Keratinocyte (primary cell): ENCODE measurements at regions not wholly inside any gene's neighbourhood (a gene's known extent, or its start where the extent isn't known, plus 50 kb on each side); places are given as distances from the start of the nearest gene placed in this dataset.

ENCODE experiments used
- EZH2 ChIP-seq: IDR thresholded peaks from one replicate; pipeline ENCODE4 v1.6.1; 2012; ENCODE audit warnings: inconsistent platforms, mild to moderate bottlenecking, low read length, moderate library complexity
- TF ChIP-seq, protein P1 (sequence below), 3 experiments: IDR thresholded peaks in 1 of 3; conservative IDR thresholded peaks in 1 of 3; optimal IDR thresholded peaks in 1 of 3; 2 replicates in 2 of 3; 3 replicates in 1 of 3; pipeline versions ENCODE3 to v1.5.1; 2011; ENCODE audit warnings: low read length in 3 of 3, mild to moderate bottlenecking in 3 of 3, moderate library complexity in 2 of 3, control low read depth in 1 of 3, inconsistent platforms in 1 of 3; ENCODE audit not compliant: insufficient read depth in 2 of 3; ENCODE audit errors: extremely low read depth in 1 of 3

DNA sequence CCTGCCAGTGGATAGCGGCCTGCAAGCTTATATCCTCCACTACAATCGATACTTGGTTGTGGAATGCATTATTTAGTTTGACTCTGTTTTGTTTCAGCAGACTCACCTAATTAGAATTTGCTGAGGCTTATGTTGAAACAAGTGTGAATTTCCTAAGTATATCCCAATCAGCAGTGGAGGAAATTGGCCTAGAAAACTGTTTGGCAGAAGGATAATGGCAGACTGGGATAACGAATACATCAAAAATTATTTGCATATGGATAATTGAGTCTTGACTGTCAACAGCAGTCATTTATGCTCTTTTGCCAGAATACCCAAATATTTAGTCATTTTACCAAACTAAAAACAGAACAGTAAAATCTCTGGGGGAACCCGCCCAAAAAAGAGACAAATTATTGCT, 261.0 kb downstream of the DOK5 start:
- TF ChIP-seq, protein P1, sequence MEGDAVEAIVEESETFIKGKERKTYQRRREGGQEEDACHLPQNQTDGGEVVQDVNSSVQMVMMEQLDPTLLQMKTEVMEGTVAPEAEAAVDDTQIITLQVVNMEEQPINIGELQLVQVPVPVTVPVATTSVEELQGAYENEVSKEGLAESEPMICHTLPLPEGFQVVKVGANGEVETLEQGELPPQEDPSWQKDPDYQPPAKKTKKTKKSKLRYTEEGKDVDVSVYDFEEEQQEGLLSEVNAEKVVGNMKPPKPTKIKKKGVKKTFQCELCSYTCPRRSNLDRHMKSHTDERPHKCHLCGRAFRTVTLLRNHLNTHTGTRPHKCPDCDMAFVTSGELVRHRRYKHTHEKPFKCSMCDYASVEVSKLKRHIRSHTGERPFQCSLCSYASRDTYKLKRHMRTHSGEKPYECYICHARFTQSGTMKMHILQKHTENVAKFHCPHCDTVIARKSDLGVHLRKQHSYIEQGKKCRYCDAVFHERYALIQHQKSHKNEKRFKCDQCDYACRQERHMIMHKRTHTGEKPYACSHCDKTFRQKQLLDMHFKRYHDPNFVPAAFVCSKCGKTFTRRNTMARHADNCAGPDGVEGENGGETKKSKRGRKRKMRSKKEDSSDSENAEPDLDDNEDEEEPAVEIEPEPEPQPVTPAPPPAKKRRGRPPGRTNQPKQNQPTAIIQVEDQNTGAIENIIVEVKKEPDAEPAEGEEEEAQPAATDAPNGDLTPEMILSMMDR (optimal IDR thresholded peaks at IDR 0.05 in 1 of 3, IDR thresholded peaks at IDR 0.05 in 1 of 3, conservative IDR thresholded peaks at IDR 0.05 in 1 of 3; ENCODE audit: extremely low read depth in 1 of 3, insufficient read depth in 2 of 3, low read length in 3 of 3), result no peak
- no peak for TF ChIP-seq EZH2
